Sigmoid colon (tissue), 6 donors: ENCODE measurements at regions not wholly inside any gene's neighbourhood (a gene's known extent, or its start where the extent isn't known, plus 50 kb on each side); places are given as distances from the start of the nearest gene placed in this dataset.
"Not testable (repeated sequence)": the region's sequence is repeated elsewhere in the genome, so short reads cannot be mapped to it uniquely, and the experiment has no call there.

Source experiments
- DNase-seq: peaks from one replicate; pipeline ENCODE4 v3.0.0-alpha.2; 2019
- H3K27ac ChIP-seq, 4 donors: fragments of 200-600 bp; sonication (generic); one replicate each; pipeline ENCODE4 v1.5.1; 2016 to 2019; ENCODE audit warnings: mild to moderate bottlenecking in 1 of 4
- H3K27me3 ChIP-seq, 3 donors: fragments of 200-600 bp; sonication (generic); one replicate each; pipeline ENCODE4 v1.5.1; 2019; ENCODE audit warnings: mild to moderate bottlenecking in 1 of 3
- H3K36me3 ChIP-seq, 4 donors: fragments of 200-600 bp; sonication (generic); one replicate each; pipeline ENCODE4 v1.5.1; 2016 to 2019
- H3K4me1 ChIP-seq, 4 donors: fragments of 200-600 bp; sonication (generic); one replicate each; pipeline ENCODE4 v1.5.1; 2017 to 2019
- H3K4me3 ChIP-seq, 4 donors: fragments of 200-600 bp; sonication (generic); one replicate each; pipeline ENCODE4 v1.5.1; 2017 to 2019; ENCODE audit warnings: mild to moderate bottlenecking in 2 of 4, moderate library complexity in 1 of 4
- H3K9me3 ChIP-seq, 4 donors: fragments of 200-600 bp in 3 of 4; sonication (generic) in 3 of 4; one replicate each; pipeline versions ENCODE4 v1.5.1 to v1.6.1; 2013 to 2019
- CTCF ChIP-seq, 4 experiments: fragments of 450-650 bp in 3 of 4; fragments of 200-600 bp in 1 of 4; IDR thresholded peaks; one replicate each; pipeline ENCODE4 v1.5.1; 2016 to 2019; ENCODE audit warnings: antibody characterized with exemption in 4 of 4, mild to moderate bottlenecking in 3 of 4, moderate library complexity in 2 of 4
- EP300 ChIP-seq, 4 donors: sonication (generic); formaldehyde crosslinking; IDR thresholded peaks; one replicate each; pipeline ENCODE4 v1.6.1; 2017; ENCODE audit warnings: antibody characterized with exemption in 4 of 4
- POLR2A ChIP-seq, 2 donors: fragments of 450-650 bp; IDR thresholded peaks; one replicate each; pipeline ENCODE4 v1.6.1; 2016; ENCODE audit warnings: antibody characterized with exemption in 2 of 2, mild to moderate bottlenecking in 2 of 2, moderate library complexity in 2 of 2
- POLR2AphosphoS5 ChIP-seq, 4 donors: sonication (generic); formaldehyde crosslinking; IDR thresholded peaks; one replicate each; pipeline ENCODE4 v1.6.1; 2017; ENCODE audit warnings: antibody characterized with exemption in 4 of 4
- WGBS, 2 donors: extraction: QIAGEN DNeasy Blood & Tissue Kit; methylation state at CpG; one replicate each; pipeline ENCODE4 v1.1.7; 2013; 5-methylcytosine and 5-hydroxymethylcytosine counted together
- intact Hi-C: fragments of 100-400 bp; cut with DNase I; formaldehyde crosslinking; loops from one replicate; pipeline ENCODE4 v1.15.1; 2023
- donor health status: healthy with polysubstance abuse.
- donor health status: healthy.

- H3K9me3 ChIP-seq, intact Hi-C loops, H3K27ac ChIP-seq, H3K4me3 ChIP-seq, H3K36me3 ChIP-seq, H3K4me1 ChIP-seq, H3K27me3 ChIP-seq, DNase-seq: not testable (repeated sequence)
- 96 to 97% methylated on average over 6 of the region's 6 CpGs for WGBS, 2 donors
Observed at GRCh38 chr1:245102149-245102548, 52.6 kb upstream of the KIF26B start.

- intact Hi-C loops, result no loop called here
- Histone ChIP-seq H3K4me3 (no peak overlapping the region), H3K4me1 (no peaks in the 10 kb centered on the region), H3K27me3 (no peaks in the 10 kb centered on the region), H3K36me3 (no peaks in the 10 kb centered on the region), H3K27ac (no peak overlapping the region), H3K9me3 (no peaks in the 10 kb centered on the region)
- WGBS, 2 donors, result 87% methylated on average over 8 of the region's 8 CpGs
- TF ChIP-seq EP300 (IDR thresholded peaks at IDR 0.05) (no peak), CTCF (IDR thresholded peaks at IDR 0.05) (no peak), POLR2AphosphoS5 (IDR thresholded peaks at IDR 0.05) (no peak), POLR2A (IDR thresholded peaks at IDR 0.05) (no peak)
- no peak for DNase-seq
Observed at GRCh38 chr1:245099401-245099800, 55.4 kb upstream of the KIF26B start.

GRCh38 chr1:245098924-245099323 lies 55.9 kb upstream of the KIF26B start:
- Histone ChIP-seq H3K27me3 (no peaks in the 10 kb centered on the region), H3K4me3 (no peak overlapping the region), H3K27ac (no peak overlapping the region), H3K36me3 (no peaks in the 10 kb centered on the region), H3K9me3 (no peaks in the 10 kb centered on the region), H3K4me1 (no peaks in the 10 kb centered on the region)
- TF ChIP-seq POLR2A (IDR thresholded peaks at IDR 0.05) (no peak), CTCF (IDR thresholded peaks at IDR 0.05) (no peak), EP300 (IDR thresholded peaks at IDR 0.05) (no peak), POLR2AphosphoS5 (IDR thresholded peaks at IDR 0.05) (no peak)
- intact Hi-C loops, result no loop called here
- DNase-seq, result no peak
- 92 to 96% methylated on average over 6 of the region's 6 CpGs for WGBS, 2 donors

- no peak overlapping the region for H3K4me3 ChIP-seq
- no peaks in the 10 kb centered on the region for H3K4me1 ChIP-seq
- DNase-seq, result no peak
- TF ChIP-seq EP300 (IDR thresholded peaks at IDR 0.05), result no peak
- TF ChIP-seq CTCF (IDR thresholded peaks at IDR 0.05), result no peak
- no peak for TF ChIP-seq POLR2A (IDR thresholded peaks at IDR 0.05)
- no peak overlapping the region for H3K27ac ChIP-seq
- 92 to 93% methylated on average over 5 of the region's 5 CpGs for WGBS, 2 donors
- intact Hi-C loops, result no loop called here
- H3K9me3 ChIP-seq, result no peaks in the 10 kb centered on the region
- no peaks in the 10 kb centered on the region for H3K27me3 ChIP-seq
- H3K36me3 ChIP-seq, result no peaks in the 10 kb centered on the region
Observed at GRCh38 chr1:245096311-245097066, 58.3 kb upstream of the KIF26B start.

GRCh38 chr1:245095903-245096302 lies 58.9 kb upstream of the KIF26B start:
- 63 to 67% methylated on average over 1 of the region's 1 CpG for WGBS, 2 donors
- DNase-seq, result no peak
- no peak for TF ChIP-seq POLR2A (IDR thresholded peaks at IDR 0.05)
- no peak for TF ChIP-seq POLR2AphosphoS5 (IDR thresholded peaks at IDR 0.05)
- no peak for TF ChIP-seq EP300 (IDR thresholded peaks at IDR 0.05)
- TF ChIP-seq CTCF (IDR thresholded peaks at IDR 0.05), result no peak
- Histone ChIP-seq H3K4me1 (no peaks in the 10 kb centered on the region), H3K27ac (no peak overlapping the region), H3K36me3 (peaks cover 0 to 3% (median 0%) of the 10 kb centered on the region in 4 donors), H3K9me3 (no peaks in the 10 kb centered on the region), H3K4me3 (no peak overlapping the region), H3K27me3 (no peaks in the 10 kb centered on the region)
- intact Hi-C loops, result no loop called here
